Thoracic aorta (tissue), 2 donors: ENCODE measurements at regions not wholly inside any gene's neighbourhood (a gene's known extent, or its start where the extent isn't known, plus 50 kb on each side); places are given as distances from the start of the nearest gene placed in this dataset.
"Not testable (repeated sequence)": the region's sequence is repeated elsewhere in the genome, so short reads cannot be mapped to it uniquely, and the experiment has no call there.

Experiments used
- ATAC-seq: fragments of 150-250 bp; one replicate; pipeline ENCODE4 v1.8.0; 2017; ENCODE audit warnings: low read depth; ENCODE audit not compliant: insufficient number of reproducible peaks, low FRiP score
- DNase-seq: peaks from one replicate; pipeline ENCODE4 v3.0.0-alpha.2; 2020; ENCODE audit warnings: low spot score
- H3K27ac ChIP-seq, 2 donors: fragments of 200-600 bp; sonication (generic); 1 replicate in 1 of 2; 2 replicates in 1 of 2; pipeline ENCODE4 v1.5.1; 2016; ENCODE audit warnings: mild to moderate bottlenecking in 2 of 2, moderate library complexity in 2 of 2
- H3K27me3 ChIP-seq: fragments of 200-600 bp; sonication (generic); replicated peaks from 2 replicates; pipeline ENCODE4 v1.6.0; 2016; ENCODE audit warnings: mild to moderate bottlenecking; ENCODE audit not compliant: insufficient read depth
- H3K36me3 ChIP-seq: fragments of 200-600 bp; sonication (generic); one replicate; pipeline ENCODE4 v1.5.1; 2016
- H3K4me1 ChIP-seq, 2 donors: fragments of 200-600 bp; sonication (generic); 1 replicate in 1 of 2; 2 replicates in 1 of 2; pipeline versions ENCODE4 v1.5.1 to v1.6.0; 2016; ENCODE audit warnings: low read depth in 2 of 2, mild to moderate bottlenecking in 1 of 2; ENCODE audit not compliant: control insufficient read depth in 1 of 2
- H3K4me3 ChIP-seq: fragments of 200-600 bp; sonication (generic); 2 replicates; pipeline ENCODE4 v1.5.1; 2016; ENCODE audit warnings: mild to moderate bottlenecking
- H3K9me3 ChIP-seq: fragments of 200-600 bp; sonication (generic); 2 replicates; pipeline ENCODE4 v1.5.1; 2016
- CTCF ChIP-seq: fragments of 200-600 bp; sonication (generic); IDR thresholded peaks from one replicate; pipeline ENCODE4 v1.5.1; 2019; ENCODE audit warnings: antibody characterized with exemption

- ATAC-seq (no peak), DNase-seq (no peak)
- Histone ChIP-seq H3K27ac (no peak overlapping the region), H3K27me3 (no peaks in the 10 kb centered on the region), H3K4me3 (no peak overlapping the region), H3K36me3 (no peaks in the 10 kb centered on the region), H3K9me3 (no peaks in the 10 kb centered on the region), H3K4me1 (no peaks in the 10 kb centered on the region)
- TF ChIP-seq CTCF, result no peak
Measured at GRCh38 chr2:83109284-83109683, 1349.8 kb downstream of the SUCLG1 start.

GRCh38 chr2:83106853-83107252 is 1352.2 kb downstream of the SUCLG1 start:
- no peaks in the 10 kb centered on the region for H3K4me1 ChIP-seq
- TF ChIP-seq CTCF, result no peak
- H3K9me3 ChIP-seq, result no peaks in the 10 kb centered on the region
- H3K27me3 ChIP-seq, result no peaks in the 10 kb centered on the region
- no peaks in the 10 kb centered on the region for H3K36me3 ChIP-seq
- no peak for DNase-seq
- ATAC-seq, result no peak
- no peak overlapping the region for H3K4me3 ChIP-seq
- H3K27ac ChIP-seq, result no peak overlapping the region

- no peaks in the 10 kb centered on the region for H3K4me1 ChIP-seq
- no peak overlapping the region for H3K4me3 ChIP-seq
- no peaks in the 10 kb centered on the region for H3K36me3 ChIP-seq
- no peak for TF ChIP-seq CTCF
- DNase-seq (no peak), ATAC-seq (no peak)
- H3K9me3 ChIP-seq, result no peaks in the 10 kb centered on the region
- H3K27ac ChIP-seq, result no peak overlapping the region
- no peaks in the 10 kb centered on the region for H3K27me3 ChIP-seq
Measured at GRCh38 chr2:83104202-83104601, 1354.9 kb downstream of the SUCLG1 start.

- H3K27me3 ChIP-seq, result no peaks in the 10 kb centered on the region
- H3K4me3 ChIP-seq, result no peak overlapping the region
- H3K27ac ChIP-seq, result no peak overlapping the region
- no peaks in the 10 kb centered on the region for H3K4me1 ChIP-seq
- TF ChIP-seq CTCF, result no peak
- H3K36me3 ChIP-seq, result no peaks in the 10 kb centered on the region
- ATAC-seq (no peak), DNase-seq (no peak)
- H3K9me3 ChIP-seq, result no peaks in the 10 kb centered on the region
Measured at GRCh38 chr2:83103613-83104012, 1355.5 kb downstream of the SUCLG1 start.

- H3K27me3 ChIP-seq, DNase-seq, ATAC-seq, H3K4me1 ChIP-seq, H3K27ac ChIP-seq, H3K4me3 ChIP-seq, H3K9me3 ChIP-seq, H3K36me3 ChIP-seq: not testable (repeated sequence)
Measured at GRCh38 chr2:83089051-83089450, 1370.0 kb downstream of the SUCLG1 start.

GRCh38 chr2:83085869-83086268 is 1373.2 kb downstream of the SUCLG1 start:
- DNase-seq, result no peak
- Histone ChIP-seq H3K27me3 (no peaks in the 10 kb centered on the region), H3K27ac (no peak overlapping the region), H3K9me3 (no peaks in the 10 kb centered on the region), H3K36me3 (no peaks in the 10 kb centered on the region), H3K4me1 (no peaks in the 10 kb centered on the region), H3K4me3 (no peak overlapping the region)
- no peak for ATAC-seq
- no peak for TF ChIP-seq CTCF
